ENCODE measurements at regions not wholly inside any gene's neighbourhood (a gene's known extent, or its start where the extent isn't known, plus 50 kb on each side); places are given as distances from the start of the nearest gene placed in this dataset.
"Not testable (repeated sequence)": the region's sequence is repeated elsewhere in the genome, so short reads cannot be mapped to it uniquely, and the experiment has no call there.

DNA sequence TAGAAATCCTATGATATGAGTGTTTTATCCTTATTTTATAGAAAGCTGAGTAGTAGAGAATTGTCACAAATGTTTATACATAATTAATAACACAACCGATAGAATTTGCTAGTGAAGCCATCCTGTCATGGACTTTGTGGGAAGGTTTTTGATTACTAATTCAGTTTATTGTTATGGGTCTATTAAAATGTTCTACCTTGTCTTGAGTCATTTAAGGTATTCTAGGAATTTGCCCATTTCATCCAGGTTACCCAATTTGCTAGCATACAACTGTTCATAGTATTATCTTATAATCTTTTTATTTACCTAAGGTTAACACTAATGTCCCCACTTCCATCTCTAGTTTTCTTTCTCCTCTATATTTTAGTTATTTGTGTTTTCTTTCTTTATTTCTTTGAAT is 553.1 kb upstream of the ATXN7L3B start:
- no peak for DNase-seq (ENCODE audit: low read depth)
- no peak overlapping the region for H3K4me3 ChIP-seq (ENCODE audit: low read depth, low read length)
- TF ChIP-seq, protein P1, sequence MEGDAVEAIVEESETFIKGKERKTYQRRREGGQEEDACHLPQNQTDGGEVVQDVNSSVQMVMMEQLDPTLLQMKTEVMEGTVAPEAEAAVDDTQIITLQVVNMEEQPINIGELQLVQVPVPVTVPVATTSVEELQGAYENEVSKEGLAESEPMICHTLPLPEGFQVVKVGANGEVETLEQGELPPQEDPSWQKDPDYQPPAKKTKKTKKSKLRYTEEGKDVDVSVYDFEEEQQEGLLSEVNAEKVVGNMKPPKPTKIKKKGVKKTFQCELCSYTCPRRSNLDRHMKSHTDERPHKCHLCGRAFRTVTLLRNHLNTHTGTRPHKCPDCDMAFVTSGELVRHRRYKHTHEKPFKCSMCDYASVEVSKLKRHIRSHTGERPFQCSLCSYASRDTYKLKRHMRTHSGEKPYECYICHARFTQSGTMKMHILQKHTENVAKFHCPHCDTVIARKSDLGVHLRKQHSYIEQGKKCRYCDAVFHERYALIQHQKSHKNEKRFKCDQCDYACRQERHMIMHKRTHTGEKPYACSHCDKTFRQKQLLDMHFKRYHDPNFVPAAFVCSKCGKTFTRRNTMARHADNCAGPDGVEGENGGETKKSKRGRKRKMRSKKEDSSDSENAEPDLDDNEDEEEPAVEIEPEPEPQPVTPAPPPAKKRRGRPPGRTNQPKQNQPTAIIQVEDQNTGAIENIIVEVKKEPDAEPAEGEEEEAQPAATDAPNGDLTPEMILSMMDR (IDR thresholded peaks at IDR 0.05; ENCODE audit: low read depth, low read length, missing control alignments), result no peak

DNA sequence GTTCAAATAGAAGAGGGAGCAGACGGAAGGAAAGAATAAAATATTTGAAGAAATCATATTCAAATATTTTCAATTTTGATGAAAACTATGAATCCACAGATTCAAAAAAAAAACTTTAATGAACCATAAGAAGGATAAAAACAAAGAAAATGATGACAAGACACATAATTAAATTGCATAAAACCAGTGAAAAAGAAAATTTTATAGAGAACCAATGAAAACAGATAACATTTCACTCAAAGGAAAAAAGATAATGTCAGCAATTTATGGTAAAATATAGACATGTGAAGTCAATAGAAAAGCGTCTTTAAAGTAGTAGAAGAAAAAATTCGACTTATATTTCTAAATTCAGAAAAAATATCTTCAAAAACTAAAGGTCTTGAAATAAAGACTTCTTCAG is 546.5 kb upstream of the ATXN7L3B start:
- H3K4me3 ChIP-seq (ENCODE audit: low read depth, low read length), result no peak overlapping the region

DNA sequence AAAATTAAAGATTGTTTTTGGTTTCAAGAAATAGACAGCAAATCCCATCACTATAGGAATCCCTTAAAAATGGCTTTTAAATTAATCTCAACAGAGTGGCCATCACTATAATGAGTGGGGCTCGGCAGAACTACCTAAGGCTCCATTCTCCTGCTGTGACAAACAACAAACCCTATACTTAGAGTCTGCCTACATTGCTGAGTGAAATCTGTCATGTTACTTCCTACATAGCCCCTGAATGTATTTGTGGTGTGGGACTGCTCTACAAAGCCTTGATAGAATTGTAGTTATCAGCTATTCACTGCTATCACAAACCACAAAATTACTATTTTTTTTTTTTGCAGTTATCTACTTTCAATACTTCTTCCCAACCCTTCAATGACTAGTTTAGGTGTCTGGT is 538.7 kb upstream of the ATXN7L3B start:
- DNase-seq (ENCODE audit: low read depth), result no peak
- TF ChIP-seq, protein P1 (IDR thresholded peaks at IDR 0.05; ENCODE audit: low read depth, low read length, missing control alignments), result no peak
- no peak overlapping the region for H3K4me3 ChIP-seq (ENCODE audit: low read depth, low read length)

More for the DNA sequence above, 546.5 kb upstream of the ATXN7L3B start:
- TF ChIP-seq, protein P1 (IDR thresholded peaks at IDR 0.05; ENCODE audit: low read depth, low read length, missing control alignments), result no peak
- DNase-seq (ENCODE audit: low read depth), result no peak

DNA sequence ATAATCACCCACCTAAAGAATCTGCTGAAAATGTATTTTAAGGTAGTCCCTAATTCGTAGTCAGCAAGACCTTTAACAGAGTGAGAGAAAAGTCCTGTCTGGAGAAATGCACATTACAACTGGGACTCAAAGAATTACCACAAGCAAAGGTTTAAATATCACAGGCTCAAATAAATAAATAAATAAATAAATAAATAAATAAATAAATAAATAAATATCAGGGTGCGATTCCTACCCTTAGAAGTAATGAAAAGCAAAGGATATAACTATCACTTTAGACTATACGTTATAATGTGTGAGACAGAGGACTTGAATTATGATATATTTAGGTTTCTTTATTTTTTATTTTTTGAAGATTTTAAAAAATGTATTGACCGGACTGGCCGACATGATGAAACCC is 522.5 kb upstream of the ATXN7L3B start:
- H3K4me3 ChIP-seq (ENCODE audit: low read depth, low read length), result no peak overlapping the region
- TF ChIP-seq, protein P1 (IDR thresholded peaks at IDR 0.05; ENCODE audit: low read depth, low read length, missing control alignments), result no peak
- DNase-seq (ENCODE audit: low read depth), result no peak

DNA sequence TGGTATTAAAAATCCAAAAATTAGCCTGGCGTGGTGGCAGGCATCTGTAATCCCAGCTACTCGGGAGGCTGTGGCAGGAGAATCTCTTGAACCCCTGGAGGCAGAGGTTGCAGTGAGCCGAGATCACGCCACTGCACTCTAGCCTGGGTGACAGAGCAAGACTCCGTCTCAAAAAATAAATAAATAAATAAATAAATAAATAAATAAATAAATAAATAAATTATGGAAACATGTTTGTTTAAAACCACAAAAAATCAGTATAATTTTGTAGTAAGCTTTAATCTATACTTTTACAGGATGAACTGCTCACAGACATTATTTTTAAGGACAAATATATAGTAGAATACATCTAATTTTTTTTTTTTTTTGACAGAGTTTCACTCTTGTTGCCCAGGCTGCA is 521.3 kb upstream of the ATXN7L3B start:
- DNase-seq (ENCODE audit: low read depth); H3K4me3 ChIP-seq (ENCODE audit: low read depth, low read length): not testable (repeated sequence)

DNA sequence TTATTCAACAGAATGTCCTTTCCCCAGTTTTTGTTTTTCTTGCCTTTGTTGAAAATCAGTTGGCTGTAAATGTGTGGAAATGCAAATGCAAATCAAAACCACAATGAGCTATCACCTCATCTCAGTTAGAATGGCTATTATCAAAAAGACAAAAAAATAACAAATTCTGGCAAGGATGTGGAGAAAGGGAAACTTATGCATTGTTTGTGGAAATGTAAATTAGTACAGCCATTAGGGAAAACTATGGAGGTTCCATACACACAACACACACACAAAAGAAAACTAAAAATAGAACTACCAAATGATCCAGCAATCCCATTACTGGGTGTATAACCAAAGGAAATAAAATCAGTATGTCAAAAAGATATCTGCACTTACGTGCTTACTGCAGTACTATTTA is 518.8 kb upstream of the ATXN7L3B start:
- H3K4me3 ChIP-seq (ENCODE audit: low read depth, low read length), result no peak overlapping the region
- no peak for DNase-seq (ENCODE audit: low read depth)
- TF ChIP-seq, protein P1 (IDR thresholded peaks at IDR 0.05; ENCODE audit: low read depth, low read length, missing control alignments), result no peak

DNA sequence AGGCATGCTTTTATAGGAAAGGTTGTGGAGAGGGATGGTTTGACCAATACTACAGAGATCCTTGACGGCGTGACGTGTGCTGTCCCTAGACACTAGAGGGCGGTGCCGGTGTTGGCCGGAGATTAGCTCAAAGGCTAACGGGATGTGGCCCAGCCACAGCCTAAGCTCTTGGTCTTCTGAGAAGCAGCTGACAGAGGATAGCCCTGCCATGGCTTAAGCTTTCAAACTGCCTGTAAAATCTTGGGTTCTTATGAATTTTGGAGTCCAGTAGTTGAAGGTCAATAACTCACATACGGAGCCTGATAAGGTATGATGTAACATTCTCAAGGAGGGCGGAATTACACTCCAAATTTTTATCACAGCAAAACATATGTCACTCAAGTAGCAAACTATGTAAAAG is 515.7 kb upstream of the ATXN7L3B start:
- no peak overlapping the region for H3K4me3 ChIP-seq (ENCODE audit: low read depth, low read length)
- TF ChIP-seq, protein P1 (IDR thresholded peaks at IDR 0.05; ENCODE audit: low read depth, low read length, missing control alignments), result peak; percentile 53
- DNase-seq (ENCODE audit: low read depth), result no peak

DNA sequence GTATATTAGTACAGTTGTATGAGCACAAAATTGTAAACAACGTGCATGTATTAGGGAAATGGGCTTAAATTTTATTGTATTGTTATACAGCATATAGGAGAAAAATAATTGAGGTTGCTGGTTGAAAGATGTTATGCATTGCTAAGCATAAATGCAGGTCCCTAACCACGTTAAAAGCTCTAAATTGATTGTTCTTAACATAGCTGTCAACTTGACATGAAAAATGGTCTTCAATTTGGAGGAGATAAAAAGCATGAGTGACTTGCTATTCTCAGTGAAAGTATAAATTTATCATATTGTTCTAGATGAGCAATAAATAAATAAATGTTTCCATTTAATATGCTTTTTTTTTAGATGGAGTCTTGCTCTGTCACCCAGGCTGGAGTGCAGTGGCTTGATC is 506.6 kb upstream of the ATXN7L3B start:
- no peak overlapping the region for H3K4me3 ChIP-seq (ENCODE audit: low read depth, low read length)
- no peak for DNase-seq (ENCODE audit: low read depth)
- TF ChIP-seq, protein P1 (IDR thresholded peaks at IDR 0.05; ENCODE audit: low read depth, low read length, missing control alignments), result no peak
